ENCODE measurements at regions not wholly inside any gene's neighbourhood (a gene's known extent, or its start where the extent isn't known, plus 50 kb on each side); places are given as distances from the start of the nearest gene placed in this dataset.

DNA sequence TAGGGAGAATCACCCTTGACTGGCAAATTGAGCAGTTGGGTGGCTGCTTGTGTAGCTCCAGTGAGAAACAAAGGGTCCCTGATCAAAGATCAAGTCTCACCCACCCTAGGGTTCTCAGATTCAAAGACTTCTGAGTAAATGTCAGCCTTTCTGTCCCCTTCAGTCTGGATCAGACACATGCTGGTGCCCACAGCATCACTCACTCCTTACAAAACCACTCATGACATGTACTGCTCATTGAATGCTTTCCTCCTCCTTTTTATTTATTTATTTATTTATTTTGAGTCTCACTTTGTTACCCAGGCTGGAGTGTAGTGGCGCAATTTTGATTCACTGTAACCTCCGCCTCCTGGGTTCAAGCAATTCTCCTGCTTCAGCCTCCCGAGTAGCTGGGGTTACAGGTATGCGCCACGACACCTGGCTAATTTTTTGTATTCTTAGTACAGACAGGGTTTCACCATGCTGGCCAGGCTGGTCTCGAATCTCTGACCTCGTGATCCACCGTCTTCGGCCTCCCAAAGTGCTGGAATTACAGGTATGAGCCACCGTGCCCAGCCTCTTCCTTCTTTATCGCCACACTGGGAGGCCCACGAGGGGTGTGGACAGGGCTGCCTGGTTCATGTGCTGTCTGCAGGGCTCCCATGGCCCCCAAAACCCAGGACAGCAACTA is 462.0 kb upstream of the MAF start:
- Histone ChIP-seq H3K27me3 (no peaks in the 10 kb centered on the region), H3K36me3 (no peaks in the 10 kb centered on the region), H3K4me1 (peaks cover 0 to 16% (median 0%) of the 10 kb centered on the region in 4 donors), H3K9me3 (no peaks in the 10 kb centered on the region), H3K4me3 (no peak overlapping the region), H3K27ac (no peak overlapping the region)
- DNase-seq (ENCODE audit: low spot score in 2 of 2), result no peak
- no peak for TF ChIP-seq POLR2A (IDR thresholded peaks at IDR 0.05)
- no peak for TF ChIP-seq EP300 (IDR thresholded peaks at IDR 0.05)
- TF ChIP-seq, protein P1, sequence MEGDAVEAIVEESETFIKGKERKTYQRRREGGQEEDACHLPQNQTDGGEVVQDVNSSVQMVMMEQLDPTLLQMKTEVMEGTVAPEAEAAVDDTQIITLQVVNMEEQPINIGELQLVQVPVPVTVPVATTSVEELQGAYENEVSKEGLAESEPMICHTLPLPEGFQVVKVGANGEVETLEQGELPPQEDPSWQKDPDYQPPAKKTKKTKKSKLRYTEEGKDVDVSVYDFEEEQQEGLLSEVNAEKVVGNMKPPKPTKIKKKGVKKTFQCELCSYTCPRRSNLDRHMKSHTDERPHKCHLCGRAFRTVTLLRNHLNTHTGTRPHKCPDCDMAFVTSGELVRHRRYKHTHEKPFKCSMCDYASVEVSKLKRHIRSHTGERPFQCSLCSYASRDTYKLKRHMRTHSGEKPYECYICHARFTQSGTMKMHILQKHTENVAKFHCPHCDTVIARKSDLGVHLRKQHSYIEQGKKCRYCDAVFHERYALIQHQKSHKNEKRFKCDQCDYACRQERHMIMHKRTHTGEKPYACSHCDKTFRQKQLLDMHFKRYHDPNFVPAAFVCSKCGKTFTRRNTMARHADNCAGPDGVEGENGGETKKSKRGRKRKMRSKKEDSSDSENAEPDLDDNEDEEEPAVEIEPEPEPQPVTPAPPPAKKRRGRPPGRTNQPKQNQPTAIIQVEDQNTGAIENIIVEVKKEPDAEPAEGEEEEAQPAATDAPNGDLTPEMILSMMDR (IDR thresholded peaks at IDR 0.05), result no peak
- 92 to 93% methylated on average over 12 of the region's 12 CpGs for WGBS, 2 donors

DNA sequence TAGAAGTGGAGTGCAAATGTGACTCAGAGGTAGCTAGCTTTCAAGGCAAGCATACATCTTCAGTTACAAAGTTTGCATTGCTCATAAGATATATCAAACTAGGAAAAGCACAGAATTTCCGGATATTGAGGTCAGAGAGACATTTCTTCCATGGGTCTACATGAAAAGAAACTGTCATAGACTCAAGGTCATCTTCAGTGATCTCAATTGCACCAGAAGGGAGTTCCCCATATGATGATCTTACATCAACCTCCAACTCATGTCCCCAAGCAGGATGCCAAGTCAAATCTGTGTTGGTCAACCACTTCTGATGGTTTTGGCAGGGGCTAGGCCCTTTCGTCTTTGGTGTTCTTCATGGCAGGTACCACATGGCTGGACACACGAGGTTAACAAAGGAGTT is 459.9 kb upstream of the MAF start:
- H3K36me3 ChIP-seq, result no peaks in the 10 kb centered on the region
- DNase-seq (ENCODE audit: low spot score in 2 of 2), result no peak
- H3K27ac ChIP-seq, result no peak overlapping the region
- H3K4me3 ChIP-seq, result no peak overlapping the region
- H3K9me3 ChIP-seq, result no peaks in the 10 kb centered on the region
- peaks cover 0 to 28% (median 0%) of the 10 kb centered on the region in 4 donors for H3K4me1 ChIP-seq
- 87 to 92% methylated on average over 3 of the region's 3 CpGs for WGBS, 2 donors
- TF ChIP-seq POLR2A (IDR thresholded peaks at IDR 0.05) (no peak), EP300 (IDR thresholded peaks at IDR 0.05) (no peak)
- TF ChIP-seq, protein P1 (IDR thresholded peaks at IDR 0.05), result no peak
- H3K27me3 ChIP-seq, result no peaks in the 10 kb centered on the region

GRCh38 chr16:80059836-80060235 is 459.3 kb upstream of the MAF start:
- Histone ChIP-seq H3K27me3 (no peaks in the 10 kb centered on the region), H3K27ac (no peak overlapping the region), H3K4me3 (no peak overlapping the region), H3K36me3 (no peaks in the 10 kb centered on the region), H3K4me1 (peaks cover 0 to 28% (median 0%) of the 10 kb centered on the region in 4 donors), H3K9me3 (no peaks in the 10 kb centered on the region)
- no peak for DNase-seq (ENCODE audit: low spot score in 2 of 2)
- TF ChIP-seq EP300 (IDR thresholded peaks at IDR 0.05), result no peak
- no peak for TF ChIP-seq POLR2A (IDR thresholded peaks at IDR 0.05)
- TF ChIP-seq, protein P1 (IDR thresholded peaks at IDR 0.05), result no peak
- WGBS, 2 donors, result 35 to 66% methylated on average over 3 of the region's 3 CpGs

- WGBS, 2 donors, result 25 to 28% methylated on average over 8 to 9 of the region's 9 CpGs
- Histone ChIP-seq H3K27ac (peak overlapping the region in 2 of 4 donors; percentile 21 to 67), H3K36me3 (no peaks in the 10 kb centered on the region), H3K27me3 (no peaks in the 10 kb centered on the region), H3K4me1 (peaks cover 0 to 28% (median 0%) of the 10 kb centered on the region in 4 donors), H3K4me3 (no peak overlapping the region), H3K9me3 (no peaks in the 10 kb centered on the region)
- TF ChIP-seq EP300 (IDR thresholded peaks at IDR 0.05) (no peak), POLR2A (IDR thresholded peaks at IDR 0.05) (no peak)
- TF ChIP-seq, protein P1 (IDR thresholded peaks at IDR 0.05), result no peak
- DNase-seq (ENCODE audit: low spot score in 2 of 2), result peak; percentile 19 to 22
Measured at GRCh38 chr16:80058214-80058613, 457.7 kb upstream of the MAF start.

DNA sequence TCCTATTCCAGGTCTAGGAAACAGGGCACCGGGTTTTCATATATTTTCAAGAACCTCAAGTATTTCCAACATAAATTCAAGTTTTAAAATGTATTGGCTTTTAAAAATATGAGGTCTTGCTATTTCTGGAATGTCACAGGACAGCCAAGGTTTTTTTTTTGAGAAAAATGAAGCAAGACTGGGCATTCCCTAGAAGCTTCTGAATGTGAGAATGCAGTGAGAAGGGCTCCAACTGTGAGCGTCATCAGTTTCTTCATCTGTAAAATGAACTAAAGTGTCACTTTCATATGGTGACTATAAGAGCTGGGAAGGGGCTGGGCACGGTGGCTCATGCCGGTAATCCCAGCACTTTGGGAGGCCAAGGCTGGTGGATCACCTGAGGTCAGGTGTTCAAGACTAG is 455.8 kb upstream of the MAF start:
- no peak overlapping the region for H3K27ac ChIP-seq
- no peaks in the 10 kb centered on the region for H3K9me3 ChIP-seq
- 59 to 67% methylated on average over 4 of the region's 4 CpGs for WGBS, 2 donors
- no peak overlapping the region for H3K4me3 ChIP-seq
- TF ChIP-seq, protein P1 (IDR thresholded peaks at IDR 0.05), result no peak
- TF ChIP-seq EP300 (IDR thresholded peaks at IDR 0.05) (no peak), POLR2A (IDR thresholded peaks at IDR 0.05) (no peak)
- H3K4me1 ChIP-seq, result peaks cover 0 to 28% (median 0%) of the 10 kb centered on the region in 4 donors
- H3K27me3 ChIP-seq, result no peaks in the 10 kb centered on the region
- DNase-seq (ENCODE audit: low spot score in 2 of 2), result no peak
- no peaks in the 10 kb centered on the region for H3K36me3 ChIP-seq
